ENCODE measurements at regions not wholly inside any gene's neighbourhood (a gene's known extent, or its start where the extent isn't known, plus 50 kb on each side); places are given as distances from the start of the nearest gene placed in this dataset.

DNA sequence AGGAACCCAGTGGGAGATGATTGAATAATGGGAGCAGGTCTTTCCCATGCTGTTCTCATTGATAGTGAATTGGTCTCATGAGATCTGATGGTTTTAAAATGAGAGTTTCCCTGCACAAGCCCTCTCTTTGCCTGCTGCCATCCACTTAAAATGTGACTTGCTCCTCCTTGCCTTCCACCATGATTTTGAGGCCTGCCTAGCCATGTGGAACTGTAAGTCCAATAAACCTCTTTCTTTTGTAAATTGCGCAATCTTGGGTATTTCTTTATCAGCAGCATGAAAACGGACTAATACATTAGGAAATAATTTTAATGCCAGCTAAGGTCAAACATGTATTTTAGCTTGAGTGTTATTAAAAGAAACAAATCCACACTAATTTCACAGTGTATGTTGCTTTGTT is 517.6 kb upstream of the ALCAM start:
- TF ChIP-seq, protein P1, sequence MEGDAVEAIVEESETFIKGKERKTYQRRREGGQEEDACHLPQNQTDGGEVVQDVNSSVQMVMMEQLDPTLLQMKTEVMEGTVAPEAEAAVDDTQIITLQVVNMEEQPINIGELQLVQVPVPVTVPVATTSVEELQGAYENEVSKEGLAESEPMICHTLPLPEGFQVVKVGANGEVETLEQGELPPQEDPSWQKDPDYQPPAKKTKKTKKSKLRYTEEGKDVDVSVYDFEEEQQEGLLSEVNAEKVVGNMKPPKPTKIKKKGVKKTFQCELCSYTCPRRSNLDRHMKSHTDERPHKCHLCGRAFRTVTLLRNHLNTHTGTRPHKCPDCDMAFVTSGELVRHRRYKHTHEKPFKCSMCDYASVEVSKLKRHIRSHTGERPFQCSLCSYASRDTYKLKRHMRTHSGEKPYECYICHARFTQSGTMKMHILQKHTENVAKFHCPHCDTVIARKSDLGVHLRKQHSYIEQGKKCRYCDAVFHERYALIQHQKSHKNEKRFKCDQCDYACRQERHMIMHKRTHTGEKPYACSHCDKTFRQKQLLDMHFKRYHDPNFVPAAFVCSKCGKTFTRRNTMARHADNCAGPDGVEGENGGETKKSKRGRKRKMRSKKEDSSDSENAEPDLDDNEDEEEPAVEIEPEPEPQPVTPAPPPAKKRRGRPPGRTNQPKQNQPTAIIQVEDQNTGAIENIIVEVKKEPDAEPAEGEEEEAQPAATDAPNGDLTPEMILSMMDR (IDR thresholded peaks at IDR 0.05) = no peak
- TF ChIP-seq POLR2A (IDR thresholded peaks at IDR 0.05) = no peak
